ENCODE measurements at regions not wholly inside any gene's neighbourhood (a gene's known extent, or its start where the extent isn't known, plus 50 kb on each side); places are given as distances from the start of the nearest gene placed in this dataset.

DNA sequence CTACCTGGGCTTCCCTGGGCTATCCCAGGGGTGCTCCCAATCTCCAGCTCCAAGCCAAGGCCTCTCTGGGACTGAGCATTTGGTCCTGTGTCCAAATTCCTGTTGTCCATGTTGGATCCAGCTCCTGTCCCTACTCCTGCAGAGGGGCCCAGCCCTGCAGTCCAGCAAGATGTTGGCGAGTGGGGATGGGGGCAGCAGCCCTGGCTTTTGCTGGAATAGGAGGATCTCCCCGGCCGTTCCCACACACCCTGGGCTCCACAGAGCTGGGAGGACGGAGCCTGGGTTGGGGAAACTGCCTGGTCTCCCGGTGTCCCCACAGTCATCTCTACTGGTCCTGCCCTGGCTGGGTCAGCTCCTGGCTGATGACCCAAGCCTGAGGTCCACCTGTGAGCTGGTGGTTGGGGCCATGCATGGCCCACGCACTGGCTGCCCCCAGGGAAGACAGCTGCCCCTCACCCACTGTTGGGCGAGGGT is 219.6 kb upstream of the C14orf180 start:
- no peak for TF ChIP-seq POLR2A (IDR thresholded peaks at IDR 0.05; ENCODE audit: low read depth, low read length)
- TF ChIP-seq TAF1 (IDR thresholded peaks at IDR 0.05; ENCODE audit: borderline replicate concordance, low read depth, low read length), result no peak
- no peak for TF ChIP-seq POLR2AphosphoS5 (IDR thresholded peaks at IDR 0.05; ENCODE audit: low read depth, low read length)
- DNase-seq (ENCODE audit: insufficient read length), result no peak
- FAIRE-seq, result no peak

GRCh38 chr14:104360501-104360900 is 219.1 kb upstream of the C14orf180 start:
- no peak for FAIRE-seq
- no peak for TF ChIP-seq TAF1 (IDR thresholded peaks at IDR 0.05; ENCODE audit: borderline replicate concordance, low read depth, low read length)
- TF ChIP-seq POLR2A (IDR thresholded peaks at IDR 0.05; ENCODE audit: low read depth, low read length), result no peak
- TF ChIP-seq POLR2AphosphoS5 (IDR thresholded peaks at IDR 0.05; ENCODE audit: low read depth, low read length), result no peak
- DNase-seq (ENCODE audit: insufficient read length), result no peak

DNA sequence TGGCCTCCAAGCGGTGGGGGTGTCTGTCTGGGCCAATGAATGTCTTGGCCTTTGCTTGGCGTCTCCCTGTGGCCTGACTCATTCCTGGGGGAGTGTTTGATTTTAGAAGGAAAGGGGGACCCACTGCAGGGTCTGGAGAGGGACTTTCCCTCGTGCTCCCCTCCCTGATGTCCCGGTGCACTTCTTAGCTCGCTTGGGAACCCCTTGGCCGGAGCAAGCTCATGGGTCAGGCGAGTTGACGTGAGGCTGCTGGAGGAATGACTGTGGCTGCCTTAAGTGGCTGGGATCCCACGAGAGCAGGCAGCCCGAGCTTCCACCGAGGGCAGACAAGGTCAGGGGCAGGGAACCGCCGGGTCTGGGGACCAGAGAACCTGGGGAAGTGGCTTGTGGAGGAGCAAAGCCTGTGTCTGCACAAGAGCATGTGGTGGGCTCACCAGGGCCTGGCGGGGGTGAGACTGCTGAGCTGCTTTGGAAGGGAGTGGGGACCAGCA is 218.4 kb upstream of the C14orf180 start:
- DNase-seq (ENCODE audit: insufficient read length) (no peak), FAIRE-seq (no peak)
- TF ChIP-seq POLR2AphosphoS5 (IDR thresholded peaks at IDR 0.05; ENCODE audit: low read depth, low read length) (no peak), TAF1 (IDR thresholded peaks at IDR 0.05; ENCODE audit: borderline replicate concordance, low read depth, low read length) (no peak), POLR2A (IDR thresholded peaks at IDR 0.05; ENCODE audit: low read depth, low read length) (no peak)

- no peak for DNase-seq (ENCODE audit: insufficient read length)
- no peak for FAIRE-seq
- TF ChIP-seq TAF1 (IDR thresholded peaks at IDR 0.05; ENCODE audit: borderline replicate concordance, low read depth, low read length), result no peak
- TF ChIP-seq POLR2A (IDR thresholded peaks at IDR 0.05; ENCODE audit: low read depth, low read length), result no peak
- TF ChIP-seq POLR2AphosphoS5 (IDR thresholded peaks at IDR 0.05; ENCODE audit: low read depth, low read length), result no peak
Measured at GRCh38 chr14:104361921-104362681, 217.5 kb upstream of the C14orf180 start.

DNA sequence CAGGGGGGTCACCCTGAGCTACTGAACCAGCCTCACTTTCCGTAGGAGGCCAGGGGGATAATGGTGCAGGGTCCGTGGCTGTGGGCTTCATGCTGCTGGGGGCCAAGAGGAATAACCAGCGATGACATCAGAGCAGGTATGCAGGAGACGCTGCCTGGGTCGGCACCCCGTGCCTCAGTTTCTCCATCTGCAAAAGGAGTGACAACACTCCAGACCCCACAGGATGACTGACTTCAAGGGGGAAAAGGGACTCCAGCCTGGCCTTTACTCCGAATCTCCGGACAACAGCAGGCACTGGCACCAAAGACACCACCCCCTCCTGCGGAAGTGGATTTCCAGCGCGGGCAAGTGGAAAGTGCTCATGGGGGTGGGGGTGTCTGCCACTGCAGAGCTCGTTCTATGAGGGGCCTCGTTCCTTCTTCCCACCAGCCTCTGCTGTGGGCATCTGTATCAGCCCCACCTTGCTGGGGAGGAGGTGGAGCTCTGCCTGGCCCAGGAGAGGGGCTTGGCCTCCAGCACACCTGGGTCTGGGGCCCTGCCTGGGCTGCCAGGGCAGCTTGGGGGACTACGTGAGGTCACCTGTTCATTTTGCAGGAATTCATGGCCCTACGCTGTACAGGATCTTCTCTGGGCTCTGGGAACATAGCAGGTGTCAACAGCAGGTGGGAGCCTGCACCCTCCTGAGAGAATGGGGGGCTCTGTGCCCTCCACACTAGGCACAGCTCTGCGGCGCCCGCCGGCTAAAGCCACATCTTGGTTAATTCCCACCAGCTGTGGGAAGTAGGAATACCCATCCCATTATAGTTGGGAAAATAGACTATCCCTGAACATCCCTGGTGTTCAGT is 216.6 kb upstream of the C14orf180 start:
- DNase-seq (ENCODE audit: insufficient read length), result no peak
- FAIRE-seq, result no peak
- TF ChIP-seq POLR2A (IDR thresholded peaks at IDR 0.05; ENCODE audit: low read depth, low read length), result no peak
- no peak for TF ChIP-seq TAF1 (IDR thresholded peaks at IDR 0.05; ENCODE audit: borderline replicate concordance, low read depth, low read length)
- TF ChIP-seq POLR2AphosphoS5 (IDR thresholded peaks at IDR 0.05; ENCODE audit: low read depth, low read length), result no peak

DNA sequence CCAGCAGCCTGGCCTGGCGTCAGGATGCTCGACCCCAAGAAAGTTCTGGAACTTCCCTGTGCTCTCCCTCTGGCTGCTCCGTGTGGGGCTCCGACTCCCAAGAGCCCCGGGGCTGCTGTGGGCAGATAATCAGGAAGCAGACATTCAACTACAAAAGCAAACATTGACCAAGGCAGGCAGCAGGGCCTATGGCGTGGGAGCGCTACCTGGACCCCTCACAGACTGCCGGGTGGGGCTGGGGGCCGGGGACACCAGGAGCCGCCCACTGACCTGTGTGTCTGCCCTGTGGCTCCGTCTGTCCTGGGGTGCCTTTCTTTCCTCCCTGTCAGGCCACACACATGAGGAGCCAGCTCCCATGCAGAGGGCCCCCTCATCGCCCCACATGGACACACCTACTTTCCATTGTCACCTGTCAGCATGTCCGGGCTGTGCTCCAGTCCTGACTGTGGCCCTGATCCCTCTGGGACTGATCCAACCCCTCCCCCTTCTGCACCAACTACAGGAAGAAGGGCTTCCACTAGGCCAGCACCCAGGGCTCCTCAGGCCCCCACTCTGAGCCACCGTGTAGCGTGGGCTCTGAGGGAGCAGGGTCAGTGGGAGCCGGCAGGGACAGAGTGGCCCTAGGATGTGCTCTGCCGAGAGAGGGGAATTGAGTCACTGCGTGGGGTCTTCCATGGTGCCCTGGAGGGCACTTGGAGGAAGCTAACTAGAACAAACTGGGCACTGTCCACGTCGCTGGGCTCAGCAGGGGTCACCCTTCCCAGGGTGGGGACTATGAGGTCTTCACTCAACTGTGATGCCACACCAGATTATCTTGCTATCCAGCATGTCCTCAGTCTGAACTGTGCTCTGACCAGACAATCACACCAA is 215.4 kb upstream of the C14orf180 start:
- DNase-seq (ENCODE audit: insufficient read length) (no peak), FAIRE-seq (no peak)
- no peak for TF ChIP-seq POLR2AphosphoS5 (IDR thresholded peaks at IDR 0.05; ENCODE audit: low read depth, low read length)

DNA sequence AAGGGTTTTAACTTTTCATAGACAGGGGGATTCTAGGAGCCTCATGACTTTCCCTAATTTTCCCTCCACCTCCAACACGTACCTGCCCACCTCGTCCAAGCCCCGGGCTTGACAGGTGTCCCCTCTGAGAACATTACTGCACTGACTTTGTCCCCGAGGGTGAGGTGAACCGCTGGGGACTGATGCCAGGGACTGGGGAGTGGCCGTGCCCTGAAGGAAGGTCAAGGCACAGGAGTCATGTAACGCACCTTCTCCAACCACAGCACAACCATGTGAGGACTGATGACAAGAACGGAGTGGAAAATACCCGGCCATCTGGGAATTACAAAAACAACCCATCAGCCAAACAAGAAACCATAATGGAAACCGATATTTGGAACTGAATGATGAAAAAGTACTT is 214.7 kb upstream of the C14orf180 start:
- FAIRE-seq, result no peak
- TF ChIP-seq TAF1 (IDR thresholded peaks at IDR 0.05; ENCODE audit: borderline replicate concordance, low read depth, low read length) (no peak), POLR2A (IDR thresholded peaks at IDR 0.05; ENCODE audit: low read depth, low read length) (no peak), POLR2AphosphoS5 (IDR thresholded peaks at IDR 0.05; ENCODE audit: low read depth, low read length) (no peak)
- DNase-seq (ENCODE audit: insufficient read length), result no peak

DNA sequence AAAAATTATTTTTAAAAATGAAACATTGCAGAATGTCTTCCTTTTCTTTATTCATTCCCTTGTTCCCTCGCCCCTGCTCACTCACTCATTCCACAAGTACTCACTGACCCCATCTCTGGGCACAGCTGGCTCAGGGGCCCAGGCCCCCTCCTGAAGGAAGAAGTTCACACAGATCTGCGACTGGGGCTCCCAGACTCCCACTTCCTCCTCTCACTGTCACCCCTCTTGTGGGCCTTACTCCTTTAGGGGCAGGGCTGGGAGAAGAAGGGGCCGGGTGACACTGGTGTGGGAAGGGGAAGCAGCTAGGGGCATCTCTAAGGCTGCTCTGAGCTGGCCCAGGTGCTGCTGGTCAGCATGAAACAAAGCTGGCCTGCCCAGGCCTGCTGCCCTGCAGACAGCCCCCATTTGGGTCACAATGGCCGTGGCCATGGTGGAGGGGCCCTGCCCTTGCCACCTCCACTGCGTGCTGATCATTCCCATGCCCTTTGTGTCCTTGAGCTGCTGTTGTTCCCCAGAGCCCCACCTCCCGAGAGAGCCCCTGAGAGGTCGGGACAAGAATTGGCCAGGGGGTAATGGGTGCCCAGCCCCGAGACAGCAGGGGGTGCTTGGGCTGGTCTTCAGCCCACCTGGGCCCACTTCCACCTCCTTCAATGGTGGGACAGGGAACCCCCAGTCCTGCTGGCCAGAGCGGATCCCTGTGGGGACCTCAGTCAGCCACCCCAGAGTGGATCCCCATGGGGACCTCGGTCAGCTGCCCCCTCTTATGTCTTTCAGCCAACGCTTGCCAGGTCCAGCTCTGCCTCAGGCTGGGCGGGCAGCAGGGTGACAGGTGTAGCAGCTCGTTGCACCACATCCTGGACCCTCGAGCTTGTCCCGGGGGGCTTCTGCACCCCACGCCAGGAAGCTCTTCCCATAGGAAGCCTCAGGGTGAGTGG is 212.4 kb upstream of the C14orf180 start:
- no peak for TF ChIP-seq POLR2A (IDR thresholded peaks at IDR 0.05; ENCODE audit: low read depth, low read length)
- DNase-seq (ENCODE audit: insufficient read length) (no peak), FAIRE-seq (no peak)

DNA sequence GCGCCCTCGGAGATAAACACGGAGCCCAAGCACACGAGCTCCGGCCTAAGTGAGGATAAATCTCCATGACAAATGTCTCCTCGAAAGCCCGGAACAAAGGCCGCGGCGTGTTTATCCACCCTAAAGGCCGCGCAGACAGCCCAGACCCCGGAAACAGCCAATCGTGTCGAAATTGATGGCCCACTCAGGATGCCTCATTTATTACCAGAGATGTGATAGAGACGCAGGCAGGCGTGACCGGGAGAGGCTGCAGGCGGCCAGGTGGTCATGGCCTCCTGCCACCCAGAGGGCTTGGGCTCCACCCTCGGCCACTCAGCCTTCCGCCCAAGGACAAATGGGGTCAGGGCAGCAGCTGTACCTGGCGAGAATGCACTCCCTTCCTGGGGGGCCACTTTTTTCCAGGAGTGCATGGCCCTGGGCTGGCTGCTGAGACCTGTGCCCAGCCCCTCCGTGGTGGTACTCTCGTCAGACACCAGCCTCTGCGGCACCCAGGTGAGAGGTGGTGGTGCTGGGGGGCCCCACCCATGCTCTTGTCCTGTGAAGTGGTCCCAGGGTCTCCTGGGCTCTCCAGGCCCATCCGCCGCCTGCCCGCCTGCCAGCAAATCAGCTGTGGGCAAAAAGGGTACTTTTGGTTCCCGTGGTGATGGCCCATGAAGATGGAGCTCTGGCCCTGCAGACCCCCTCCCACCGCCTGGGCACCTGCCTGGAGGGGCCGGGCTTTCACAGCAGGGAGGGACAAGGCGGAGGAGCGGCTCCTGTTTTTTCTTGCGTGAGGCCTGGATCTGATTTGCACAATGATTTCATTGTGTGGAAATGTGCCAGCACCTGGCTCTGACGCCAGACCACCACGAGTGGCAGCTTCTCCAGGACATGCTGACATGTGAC is 211.5 kb upstream of the C14orf180 start:
- TF ChIP-seq TAF1 (IDR thresholded peaks at IDR 0.05; ENCODE audit: borderline replicate concordance, low read depth, low read length), result no peak
- no peak for TF ChIP-seq POLR2A (IDR thresholded peaks at IDR 0.05; ENCODE audit: low read depth, low read length)
- no peak for TF ChIP-seq POLR2AphosphoS5 (IDR thresholded peaks at IDR 0.05; ENCODE audit: low read depth, low read length)
- FAIRE-seq (no peak), DNase-seq (ENCODE audit: insufficient read length) (no peak)

- FAIRE-seq (no peak), DNase-seq (ENCODE audit: insufficient read length) (no peak)
Measured at GRCh38 chr14:104368751-104369100, 210.8 kb upstream of the C14orf180 start.

More at GRCh38 chr14:104368751-104369100, 210.8 kb upstream of the C14orf180 start:
- no peak for TF ChIP-seq POLR2A (IDR thresholded peaks at IDR 0.05; ENCODE audit: low read depth, low read length)
- TF ChIP-seq POLR2AphosphoS5 (IDR thresholded peaks at IDR 0.05; ENCODE audit: low read depth, low read length), result no peak
- TF ChIP-seq TAF1 (IDR thresholded peaks at IDR 0.05; ENCODE audit: borderline replicate concordance, low read depth, low read length), result no peak

All from GM12892 (cell line).